ENCODE measurements at regions not wholly inside any gene's neighbourhood (a gene's known extent, or its start where the extent isn't known, plus 50 kb on each side); places are given as distances from the start of the nearest gene placed in this dataset.
"Not testable (repeated sequence)": the region's sequence is repeated elsewhere in the genome, so short reads cannot be mapped to it uniquely, and the experiment has no call there.

GRCh38 chrX:73940893-73941470, 88.5 kb upstream of the XIST start:
- DNase-seq, result no peak

DNA sequence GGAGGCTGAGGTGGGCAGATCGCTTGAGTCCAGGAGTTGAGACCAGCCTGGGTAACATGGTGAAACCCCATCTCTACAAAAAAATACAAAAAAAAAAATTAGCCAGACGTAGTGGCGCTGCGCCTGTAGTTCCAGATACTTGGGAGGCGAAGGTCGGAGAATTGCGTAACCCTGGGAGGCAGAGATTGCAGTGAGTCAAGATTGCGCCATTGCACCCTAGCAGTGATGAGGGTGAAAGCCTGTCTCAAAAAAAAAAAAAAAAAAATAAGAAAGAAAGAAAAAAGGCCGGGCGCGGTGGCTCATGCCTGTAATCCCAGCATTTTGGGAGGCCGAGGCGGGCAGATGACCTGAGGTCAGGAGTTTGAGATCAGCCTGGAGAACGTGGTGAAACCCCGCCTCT, 85.3 kb upstream of the XIST start:
- DNase-seq, result not testable (repeated sequence)

- no peak for DNase-seq
Measured at GRCh38 chrX:73932522-73932921, 80.0 kb upstream of the XIST start.

DNA sequence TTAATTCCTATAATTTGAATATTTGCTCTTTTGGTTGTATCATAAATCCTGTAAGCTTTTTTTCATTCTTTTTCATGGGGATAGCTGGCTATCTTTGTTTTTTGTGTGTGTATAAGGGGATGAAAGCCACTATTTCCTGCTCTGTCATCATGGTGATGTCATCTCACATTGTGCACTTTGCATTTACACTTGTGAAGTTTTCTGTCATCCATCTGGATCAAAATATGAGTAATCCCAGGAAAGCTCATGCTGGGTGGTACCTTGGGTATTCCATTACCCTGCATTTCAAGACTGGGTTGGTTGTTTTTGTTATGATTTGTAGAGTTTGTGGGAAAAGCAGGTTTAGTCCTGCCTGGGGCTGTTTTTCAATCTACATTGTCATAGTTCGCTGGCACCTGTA, 77.8 kb upstream of the XIST start:
- DNase-seq, result no peak

DNA sequence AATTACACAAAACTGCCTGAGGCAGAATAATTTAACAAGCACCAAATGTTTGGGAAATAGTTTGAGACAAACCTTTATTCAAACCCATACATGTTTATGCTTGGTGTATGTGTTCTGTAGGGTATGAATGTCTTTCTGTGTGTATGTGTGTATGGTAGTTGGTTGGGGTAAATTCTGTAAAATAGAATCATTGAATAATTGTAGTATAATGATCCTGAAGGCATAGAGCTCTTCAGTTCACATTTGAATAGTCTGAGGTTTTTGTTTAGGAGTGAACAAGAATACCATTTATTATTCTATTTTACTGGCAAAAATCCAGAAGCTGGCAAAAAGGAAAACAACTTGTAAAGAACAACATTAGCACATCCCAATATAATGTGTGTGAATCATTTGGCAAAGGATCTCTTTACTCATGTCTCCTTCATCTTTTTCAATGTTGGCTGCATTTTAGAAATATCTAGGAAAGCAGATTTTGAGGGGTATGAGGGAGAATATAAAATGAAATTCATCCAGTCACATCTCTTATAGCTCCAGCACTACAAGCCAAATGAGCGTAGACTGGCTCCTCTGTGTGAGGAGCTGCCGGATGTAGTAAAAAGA, 70.4 kb upstream of the XIST start:
- DNase-seq, result no peak

DNA sequence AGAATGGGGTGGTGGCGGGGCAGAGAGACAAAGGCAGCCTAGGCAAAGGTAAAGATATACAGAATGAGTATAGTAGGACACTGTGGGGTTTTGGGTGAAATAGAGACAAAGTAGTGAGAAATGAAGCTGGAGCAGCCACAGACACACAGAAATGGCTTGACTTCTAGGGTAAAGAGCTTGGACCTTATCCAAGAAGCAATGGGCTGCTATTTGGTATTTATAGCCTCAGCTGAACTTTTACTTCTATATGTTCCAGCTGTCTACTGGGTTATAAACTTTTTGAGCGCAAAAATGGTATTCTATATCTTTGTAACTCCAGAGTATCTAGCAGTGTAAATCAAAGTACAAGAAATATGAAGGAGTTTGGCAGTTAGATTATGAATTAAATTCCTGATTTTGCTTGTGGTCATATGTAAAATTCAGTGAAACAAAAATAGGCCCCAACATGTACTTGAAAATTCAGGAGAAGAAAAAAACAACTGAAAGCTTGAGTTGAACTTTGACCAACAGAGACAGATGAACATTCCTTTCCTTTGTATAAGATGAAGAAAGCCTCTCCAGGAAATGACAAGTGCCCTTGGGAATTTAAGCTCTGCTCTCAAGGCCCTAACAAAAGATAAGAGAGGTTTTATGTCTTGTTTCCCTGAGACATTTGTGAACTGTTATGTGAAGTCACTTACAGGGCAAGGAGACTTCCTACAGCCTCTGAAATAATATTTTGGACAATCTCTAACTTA, 64.6 kb upstream of the XIST start:
- peak; percentile 38 for DNase-seq

GRCh38 chrX:73916489-73916888, 64.0 kb upstream of the XIST start:
- no peak for DNase-seq

DNA sequence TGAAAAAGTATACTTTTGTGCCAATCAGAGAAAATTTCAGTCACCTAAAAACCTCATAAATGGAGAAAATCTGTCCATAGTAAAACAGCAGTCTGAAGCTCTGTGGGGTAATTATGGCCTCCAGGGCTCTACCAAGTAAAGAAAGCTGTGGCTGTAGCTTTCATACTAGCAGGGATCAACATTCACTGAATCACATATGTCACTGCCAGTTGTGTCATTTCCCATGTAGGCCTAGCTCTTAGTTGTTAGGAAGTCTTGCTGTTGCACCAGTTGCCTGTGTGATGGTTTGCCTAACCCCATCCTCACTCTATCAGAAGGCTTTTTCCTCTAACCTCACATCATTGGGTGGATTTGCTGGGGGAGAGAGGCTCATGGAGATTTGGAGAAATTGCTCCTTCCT, 62.3 kb upstream of the XIST start:
- not testable (repeated sequence) for DNase-seq

GRCh38 chrX:73913580-73913979, 61.1 kb upstream of the XIST start:
- DNase-seq, result peak; percentile 5

DNA sequence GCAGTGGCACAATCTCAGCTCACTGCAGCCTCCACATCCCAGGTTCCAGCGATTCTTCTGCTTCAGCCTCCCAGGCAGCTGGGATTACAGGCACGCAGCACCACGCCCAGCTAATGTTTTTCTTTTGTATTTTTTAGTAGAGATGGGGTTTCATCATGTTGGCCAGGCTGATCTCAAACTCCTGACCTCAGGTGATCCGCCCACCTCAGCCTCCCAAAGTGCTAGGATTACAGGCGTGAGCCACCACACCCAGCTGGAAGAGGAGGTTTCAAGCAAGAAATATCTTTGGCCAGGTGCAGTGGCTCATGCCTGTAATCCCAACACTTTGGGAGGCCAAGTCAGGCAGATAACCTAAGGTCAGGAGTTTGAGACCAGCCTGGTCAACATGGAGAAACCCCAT, 59.4 kb upstream of the XIST start:
- DNase-seq, result not testable (repeated sequence)

- not testable (repeated sequence) for DNase-seq
Measured at GRCh38 chrX:73905749-73906374, 53.3 kb upstream of the XIST start.

DNA sequence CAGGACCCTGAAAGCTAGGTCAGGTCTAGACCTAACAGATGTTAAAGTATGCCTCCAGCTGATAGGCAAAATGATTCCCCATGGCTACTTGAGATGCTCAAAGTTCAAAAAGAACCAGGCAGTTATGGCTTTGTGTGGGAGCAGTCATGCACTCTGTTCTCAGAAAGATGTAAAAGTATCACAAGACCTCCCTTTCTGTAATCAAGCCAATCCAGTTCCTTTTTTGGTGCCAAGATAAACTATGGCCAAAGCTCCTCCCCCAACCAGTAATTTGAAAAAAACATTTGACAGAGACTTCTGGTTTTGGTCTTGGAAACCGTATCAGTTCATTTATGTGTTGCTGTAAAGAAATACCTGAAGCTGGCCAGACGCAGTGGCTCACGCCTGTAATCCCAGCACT, 51.4 kb upstream of the XIST start:
- DNase-seq, result no peak
